CD4-positive, alpha-beta T cell treated with Interleukin-21 for 1 hour (primary cell): ENCODE measurements at regions not wholly inside any gene's neighbourhood (a gene's known extent, or its start where the extent isn't known, plus 50 kb on each side); places are given as distances from the start of the nearest gene placed in this dataset.
"Not testable (repeated sequence)": the region's sequence is repeated elsewhere in the genome, so short reads cannot be mapped to it uniquely, and the experiment has no call there.

Experiments used
- DNase-seq: peaks from one replicate; pipeline ENCODE4 v3.0.0-alpha.2; 2020

DNA sequence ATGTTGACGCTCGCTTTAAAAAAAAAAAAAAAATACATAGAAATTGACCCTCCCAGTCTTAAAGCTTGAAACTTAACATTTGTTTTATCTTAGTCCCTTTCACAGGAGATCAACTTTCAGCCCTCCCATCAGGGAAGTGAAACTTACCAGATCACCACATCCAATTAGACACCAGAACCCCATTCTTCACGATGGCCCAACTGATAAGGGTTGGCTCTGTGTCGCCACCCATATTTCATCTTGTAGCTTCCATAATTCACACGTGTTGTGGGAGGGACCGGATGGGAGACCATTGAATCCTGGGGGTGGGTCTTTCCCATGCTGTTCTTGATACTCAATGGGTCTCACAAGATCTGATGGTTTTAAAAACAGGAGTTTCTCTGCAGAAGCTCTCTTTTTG is 629.4 kb upstream of the KCND2 start:
- DNase-seq = no peak

DNA sequence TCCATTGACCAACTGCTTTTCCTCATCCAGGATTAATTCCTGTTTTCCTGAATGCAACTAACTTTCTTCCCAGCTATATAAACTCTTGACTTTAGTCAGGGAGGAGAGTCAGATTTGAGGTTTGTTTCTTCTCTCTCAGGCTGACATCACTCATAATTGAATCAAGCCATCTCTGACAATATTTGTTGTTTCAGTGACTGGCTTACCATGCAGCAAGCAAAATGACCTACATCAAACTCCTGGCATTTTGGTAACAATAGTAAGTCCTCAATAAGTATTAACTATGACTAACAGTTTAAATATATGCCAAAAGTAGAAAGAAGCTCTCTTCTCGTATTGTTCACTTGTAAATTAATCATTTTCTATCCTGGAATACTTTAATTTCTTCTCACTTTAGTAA is 625.7 kb upstream of the KCND2 start:
- no peak for DNase-seq

DNA sequence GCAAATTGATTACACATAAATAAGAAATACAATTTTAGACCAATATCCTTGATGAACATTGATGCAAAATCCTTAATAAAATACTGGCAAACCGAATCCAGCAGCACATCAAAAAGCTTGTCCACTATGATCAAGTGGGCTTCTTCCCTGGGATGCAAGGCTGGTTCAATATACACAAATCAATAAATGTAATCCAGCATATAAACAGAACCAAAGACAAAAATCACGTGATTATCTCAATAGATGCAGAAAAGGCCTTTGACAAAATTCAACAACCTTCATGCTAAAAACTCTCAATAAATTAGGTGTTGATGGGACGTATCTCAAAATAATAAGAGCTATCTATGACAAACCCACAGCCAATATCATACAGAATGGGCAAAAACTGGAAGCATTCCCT is 624.2 kb upstream of the KCND2 start:
- not testable (repeated sequence) for DNase-seq

DNA sequence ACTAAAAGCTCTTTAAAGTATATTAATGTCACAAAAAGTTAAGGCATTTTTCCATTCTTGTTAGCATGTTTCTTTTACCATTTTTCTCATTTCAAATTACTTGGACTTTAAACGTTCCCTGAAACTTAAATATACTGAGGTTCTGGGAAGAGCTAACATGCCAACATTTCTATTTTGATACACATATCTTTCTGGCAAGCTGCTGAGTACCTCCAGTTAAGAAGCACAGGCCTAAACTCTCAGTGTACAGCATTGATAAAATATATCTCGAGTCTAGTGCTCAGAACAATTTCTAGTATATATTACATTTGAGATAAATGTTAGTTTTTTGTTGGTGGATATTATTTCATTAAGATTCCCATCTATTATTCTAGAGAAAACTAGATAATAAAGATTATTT is 612.9 kb upstream of the KCND2 start:
- DNase-seq = no peak

DNA sequence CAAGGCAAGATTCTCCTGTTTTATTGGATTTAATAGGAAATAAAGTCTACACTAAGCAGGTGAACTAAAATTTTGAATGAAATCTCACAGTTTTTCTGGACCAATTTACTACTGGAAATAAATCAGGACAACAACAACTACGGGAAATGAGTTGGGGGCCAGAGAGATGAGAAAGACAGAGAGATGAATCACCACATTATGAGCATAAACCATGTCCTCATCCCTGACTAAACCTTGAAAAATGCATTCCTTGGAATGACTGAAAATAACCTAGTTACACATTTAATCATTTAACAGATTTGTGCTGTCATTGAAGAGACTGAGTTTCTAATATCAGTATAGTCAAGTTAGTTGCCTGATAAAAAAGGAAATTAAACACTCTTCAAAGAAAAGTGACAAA is 608.4 kb upstream of the KCND2 start:
- no peak for DNase-seq

DNA sequence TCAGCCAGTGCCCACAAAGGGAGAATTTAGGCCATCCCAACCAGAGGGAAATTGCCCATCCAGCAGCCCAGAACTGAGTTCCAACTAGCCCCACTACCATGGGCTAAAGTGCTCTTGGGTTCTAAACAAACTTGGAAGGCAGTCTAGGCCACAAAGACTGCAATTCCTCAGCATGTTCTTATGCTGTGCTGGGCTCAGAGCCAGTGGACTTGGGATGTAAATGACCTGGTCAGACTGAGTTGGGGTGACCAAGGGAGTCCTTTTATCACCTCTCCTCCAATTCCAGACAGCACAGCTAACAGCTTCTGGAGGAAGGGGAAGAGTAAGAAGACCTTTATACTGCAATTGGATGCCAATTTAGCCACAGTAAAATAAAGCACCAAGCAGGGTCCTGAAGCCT is 607.2 kb upstream of the KCND2 start:
- no peak for DNase-seq

DNA sequence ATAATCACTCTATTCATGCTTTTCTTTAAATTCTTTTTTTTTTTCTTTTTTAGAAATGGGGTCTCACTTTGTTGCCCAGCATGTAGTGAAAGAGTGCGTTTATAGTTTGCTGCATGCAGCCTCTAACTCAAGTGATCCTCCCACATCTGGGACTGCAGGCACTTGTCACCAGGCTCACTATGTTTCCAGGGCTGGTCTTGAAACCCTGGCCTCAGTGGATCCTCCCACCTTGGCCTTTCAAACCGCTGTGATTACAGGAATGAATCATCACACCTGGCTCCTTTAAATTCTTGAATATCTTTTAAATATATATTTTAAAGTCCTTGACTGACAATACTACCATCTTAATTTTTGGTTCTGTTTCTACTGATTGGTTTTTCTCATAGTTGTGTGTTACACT is 591.6 kb upstream of the KCND2 start:
- no peak for DNase-seq

DNA sequence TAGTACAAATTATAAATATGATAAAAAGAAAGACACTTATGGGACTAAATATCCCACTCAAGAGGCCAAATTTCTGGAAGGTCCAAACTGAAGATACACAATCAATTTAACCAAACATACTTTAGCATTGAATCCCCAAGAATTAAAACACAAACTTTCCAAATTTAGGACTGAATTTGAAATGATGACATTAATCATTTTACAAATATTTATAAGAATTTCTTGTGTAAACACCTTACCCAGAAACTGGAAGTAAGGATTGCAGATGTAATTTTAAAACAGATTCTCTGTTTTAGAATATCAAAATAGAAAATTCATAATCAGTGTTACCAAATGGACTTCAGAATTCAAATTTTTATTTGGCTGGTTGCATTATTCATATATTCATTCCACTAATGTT is 588.2 kb upstream of the KCND2 start:
- DNase-seq = no peak

DNA sequence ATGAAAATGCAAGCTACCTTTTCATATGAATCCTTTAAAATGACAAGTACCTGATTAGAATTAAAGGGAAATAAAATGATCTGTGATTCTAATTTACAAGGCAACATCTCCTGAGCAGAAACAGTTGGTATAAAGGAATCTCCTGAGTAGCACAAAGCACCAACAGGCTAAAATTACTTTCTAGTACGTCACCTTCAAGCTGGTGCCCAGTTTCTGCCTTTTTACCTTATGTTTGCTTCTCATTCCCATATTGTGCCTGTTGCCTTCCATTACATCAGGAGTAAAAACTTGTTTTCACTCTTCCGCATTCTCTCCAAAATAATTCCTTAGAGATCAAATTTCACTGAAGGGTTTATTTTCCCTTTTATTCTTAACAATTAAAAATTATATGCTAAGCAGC is 587.1 kb upstream of the KCND2 start:
- DNase-seq = no peak

DNA sequence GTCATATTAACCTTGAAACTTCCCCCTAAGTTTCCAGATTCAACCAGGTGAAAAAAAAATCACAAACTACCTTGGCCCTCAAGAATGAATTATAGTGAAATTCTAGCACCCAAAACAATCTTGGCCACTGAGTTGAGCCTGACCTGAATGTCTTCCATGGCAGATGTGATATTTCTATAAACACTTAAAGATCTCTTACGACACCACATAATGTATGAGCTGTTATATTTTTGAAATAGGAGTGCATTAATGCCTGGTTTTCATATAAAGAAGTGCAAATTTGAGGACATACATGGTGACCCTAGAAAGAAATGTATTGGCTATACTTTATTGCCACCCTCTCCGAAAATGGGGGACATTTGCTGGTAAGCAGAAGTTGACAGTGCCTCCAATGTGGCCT is 584.1 kb upstream of the KCND2 start:
- no peak for DNase-seq

DNA sequence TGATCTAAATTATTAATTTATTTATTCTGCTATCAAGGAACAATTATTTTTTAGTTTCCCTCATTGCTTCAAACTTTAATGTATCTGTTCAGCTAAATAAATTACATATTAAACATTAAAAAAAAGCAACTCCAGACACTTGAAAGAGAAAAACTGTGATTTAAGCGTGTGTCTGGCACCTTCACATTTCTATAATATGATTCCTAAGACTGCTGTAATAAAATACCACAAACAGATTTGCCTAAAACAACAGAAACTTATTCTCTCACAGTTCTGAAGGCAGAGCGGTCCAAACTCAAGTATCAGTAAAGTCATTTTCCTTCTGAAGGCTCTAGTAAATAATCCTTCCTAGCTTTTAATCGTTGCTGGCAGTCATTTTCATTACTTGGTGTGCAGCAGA is 580.4 kb upstream of the KCND2 start:
- no peak for DNase-seq

DNA sequence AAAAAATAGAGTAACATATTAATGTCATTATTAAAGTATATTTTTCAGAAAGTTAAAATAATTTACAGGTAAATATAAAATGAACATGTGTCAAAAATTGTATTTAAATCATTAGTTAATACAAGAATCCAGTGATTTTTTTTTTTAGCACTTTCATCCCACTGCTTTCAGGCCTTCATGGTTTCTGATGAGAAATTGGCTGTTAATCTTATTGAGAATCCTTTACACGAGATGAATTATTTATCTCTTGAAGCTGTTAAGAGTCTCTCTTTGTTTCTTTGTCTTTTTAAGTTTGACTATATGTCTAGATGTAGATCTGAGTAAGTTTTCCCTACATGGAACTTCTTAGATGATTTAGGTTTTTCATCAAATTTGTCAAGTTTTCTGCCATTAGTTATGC is 578.5 kb upstream of the KCND2 start:
- DNase-seq = no peak

DNA sequence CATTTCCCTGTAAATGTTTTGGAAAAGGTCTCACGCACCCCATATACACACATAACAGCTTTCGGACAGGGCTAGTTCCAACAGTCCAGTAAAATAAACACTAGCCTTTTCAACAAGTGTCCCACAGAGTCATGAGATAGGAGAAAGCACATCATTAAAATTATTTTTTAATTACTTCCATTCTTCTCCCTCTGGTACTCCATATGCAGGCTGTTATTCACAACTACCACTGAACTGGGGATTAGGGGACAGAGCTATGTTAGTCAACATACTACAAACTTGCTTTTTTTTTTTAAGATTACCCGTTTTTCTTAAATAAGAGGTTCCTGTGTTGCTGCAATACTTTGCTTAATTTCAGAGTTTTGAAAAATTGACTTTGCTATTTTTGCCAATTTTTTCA is 576.6 kb upstream of the KCND2 start:
- DNase-seq = no peak

DNA sequence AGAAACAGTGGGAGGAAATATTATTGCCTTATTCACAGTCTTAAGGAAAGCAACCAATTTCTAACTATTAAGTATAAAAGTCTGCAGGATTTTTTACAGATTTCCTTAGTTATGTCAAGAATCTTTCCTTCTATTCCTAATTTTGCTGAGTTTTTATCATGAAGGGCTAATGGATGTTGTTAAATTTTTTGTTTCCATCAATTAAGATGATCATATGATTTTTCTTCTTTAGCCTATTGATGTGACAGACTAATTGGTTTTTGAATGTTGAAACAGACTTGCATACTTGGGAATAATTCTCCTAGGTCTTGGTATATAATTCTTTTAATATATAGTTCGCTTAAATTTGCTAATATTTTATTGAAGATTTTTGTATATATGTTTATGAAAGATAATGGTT is 569.1 kb upstream of the KCND2 start:
- DNase-seq = no peak

DNA sequence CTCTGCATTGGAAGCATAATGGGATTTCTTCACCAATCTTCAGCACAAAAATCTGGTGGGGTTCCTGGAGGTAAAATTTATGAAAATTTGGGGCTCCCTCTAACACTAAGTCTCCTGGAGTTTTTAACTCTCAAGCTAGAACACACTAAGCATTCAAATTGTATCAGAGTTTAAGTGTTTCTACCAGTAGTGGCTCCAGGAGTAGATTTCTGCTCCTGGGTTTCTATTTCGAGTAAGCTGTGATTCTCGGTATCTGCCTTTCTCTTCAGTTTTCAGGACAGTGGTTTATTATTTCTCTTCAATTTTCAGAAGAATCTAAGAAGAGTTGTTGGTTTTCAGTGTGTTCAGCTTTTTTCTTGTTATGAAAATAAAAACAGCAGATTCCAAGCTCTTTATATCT is 566.4 kb upstream of the KCND2 start:
- no peak for DNase-seq

DNA sequence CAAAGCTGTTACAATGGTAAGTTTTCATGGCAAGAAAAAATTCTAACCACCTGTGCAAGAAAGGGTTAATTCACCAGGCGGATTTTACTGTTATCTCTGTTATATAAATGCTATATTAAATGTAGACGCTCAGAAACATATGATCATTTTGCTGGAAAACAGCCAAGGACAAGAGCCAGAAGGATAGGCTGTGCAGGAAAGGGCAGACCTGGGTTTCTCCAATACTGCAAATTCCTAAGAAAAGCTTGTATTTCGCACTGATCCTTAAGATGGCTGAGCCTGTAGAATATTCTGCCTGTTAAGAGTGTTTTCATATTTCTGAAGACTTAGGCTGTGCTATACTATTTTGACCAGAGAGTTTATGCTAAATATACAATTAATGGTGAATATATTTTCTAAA is 564.1 kb upstream of the KCND2 start:
- DNase-seq = no peak

DNA sequence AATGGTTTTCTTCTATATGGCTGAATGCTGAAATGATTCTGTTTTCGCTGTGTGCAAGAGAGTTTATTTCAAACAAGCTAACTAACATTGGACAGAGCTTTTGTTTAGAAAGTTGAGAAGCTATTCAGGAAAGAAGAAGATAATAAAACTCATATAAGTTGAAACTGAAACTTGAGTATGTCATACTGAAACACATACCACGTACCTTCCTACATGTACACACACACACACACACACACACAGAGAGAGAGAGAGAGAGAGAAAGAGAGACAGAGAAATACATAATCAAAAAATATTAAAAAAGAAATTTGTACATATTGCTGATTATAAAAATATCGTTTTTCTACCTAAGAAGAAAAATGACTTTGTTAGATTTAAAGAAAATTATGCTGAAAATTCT is 561.9 kb upstream of the KCND2 start:
- no peak for DNase-seq

DNA sequence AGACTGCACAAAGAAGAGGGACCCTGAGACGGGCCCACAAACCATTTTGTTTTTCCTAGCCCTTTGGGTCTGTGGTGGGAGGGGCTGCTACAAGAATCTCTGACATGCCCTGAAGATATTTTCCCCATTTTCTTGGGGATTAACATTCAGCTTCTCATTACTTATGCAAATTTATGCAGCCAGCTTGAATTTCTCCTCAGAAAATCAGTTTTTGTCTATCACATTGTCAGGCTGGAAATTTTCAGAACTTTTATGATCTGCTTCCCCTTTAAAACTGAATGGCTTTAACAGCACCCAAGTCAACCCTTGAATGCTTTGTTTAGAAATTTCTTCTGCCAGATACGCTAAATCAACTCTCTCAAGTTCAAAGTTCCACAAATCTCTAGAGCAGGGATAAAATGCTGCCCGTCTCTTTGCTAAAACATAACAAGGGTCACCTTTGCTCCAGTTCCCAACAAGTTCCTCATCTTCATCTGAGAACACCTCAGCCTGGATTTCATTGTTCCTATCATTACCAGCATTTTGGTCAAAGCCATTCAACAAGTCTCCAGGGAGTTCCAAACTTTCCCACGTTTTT is 560.0 kb upstream of the KCND2 start:
- DNase-seq = no peak

DNA sequence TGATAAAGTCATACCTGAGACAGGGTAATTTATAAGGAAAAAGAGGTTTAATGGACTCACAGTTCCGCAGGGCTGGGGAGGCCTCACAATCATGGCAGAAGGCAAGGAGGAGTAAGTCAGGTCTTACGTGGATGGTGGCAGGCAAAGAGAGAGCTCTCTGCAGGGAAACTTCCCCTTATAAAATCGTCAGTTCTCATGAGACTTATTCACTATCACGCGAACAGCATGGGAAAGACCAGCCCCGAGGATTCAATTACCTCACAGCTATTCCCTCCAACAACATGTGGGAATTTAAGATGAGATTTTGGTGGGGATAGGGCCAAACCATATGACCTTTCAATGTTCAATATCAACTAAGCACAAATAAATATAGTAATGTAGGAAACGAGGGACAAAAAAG is 559.4 kb upstream of the KCND2 start:
- DNase-seq = no peak

DNA sequence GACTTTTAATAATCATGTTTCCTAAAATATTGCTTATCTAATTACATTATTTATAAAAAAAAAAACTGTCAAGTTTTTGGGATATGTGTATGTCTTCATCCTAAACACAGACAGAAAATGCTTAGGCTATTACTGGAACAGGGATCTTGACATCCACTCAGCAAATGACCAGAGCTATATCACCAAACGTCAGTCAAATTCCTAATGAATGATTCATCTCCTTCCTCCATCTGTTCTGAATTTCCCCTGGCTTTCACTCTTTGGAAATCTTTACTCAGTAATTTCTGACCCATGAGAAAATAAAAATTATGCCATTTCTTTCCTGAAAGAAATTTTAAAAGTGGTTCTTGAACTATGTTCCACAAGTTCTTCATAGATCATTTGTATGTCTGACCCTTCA is 552.4 kb upstream of the KCND2 start:
- DNase-seq = no peak

DNA sequence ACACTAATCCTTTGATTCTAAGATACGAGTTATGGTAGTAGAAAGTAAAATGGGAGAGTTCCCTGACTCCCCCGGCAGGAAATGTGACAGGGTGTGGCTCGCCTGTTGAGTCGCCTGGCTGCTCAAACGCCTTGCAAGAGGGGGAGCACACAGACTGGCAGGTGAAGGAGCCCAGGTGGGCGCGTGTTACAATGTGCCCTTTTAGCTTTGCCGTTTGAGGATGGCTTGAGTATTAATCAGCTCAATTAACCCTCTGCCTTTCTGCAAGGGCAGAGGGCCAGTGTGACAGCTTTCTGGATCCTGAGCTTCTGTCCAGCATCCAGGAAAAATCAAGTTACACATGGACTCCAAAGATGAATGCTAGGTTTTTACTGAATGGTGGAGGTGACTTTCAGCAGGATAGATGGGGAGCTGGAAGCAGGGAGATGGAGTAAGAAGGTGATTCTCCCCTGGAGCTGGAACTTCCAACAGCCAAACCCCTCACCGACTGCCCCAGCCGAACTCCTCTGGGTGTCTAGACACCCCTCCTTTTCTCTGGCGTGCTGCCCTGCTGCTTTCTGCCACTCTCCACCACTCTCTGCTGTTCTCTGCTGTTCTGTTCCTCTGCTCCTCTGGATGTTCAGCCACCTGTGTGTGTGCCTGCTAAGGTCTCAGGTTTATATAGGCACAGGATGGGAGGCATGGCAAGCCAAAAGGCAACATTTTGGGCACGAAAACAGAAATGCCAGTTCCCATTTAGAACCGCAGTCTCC is 548.8 kb upstream of the KCND2 start:
- DNase-seq = no peak

DNA sequence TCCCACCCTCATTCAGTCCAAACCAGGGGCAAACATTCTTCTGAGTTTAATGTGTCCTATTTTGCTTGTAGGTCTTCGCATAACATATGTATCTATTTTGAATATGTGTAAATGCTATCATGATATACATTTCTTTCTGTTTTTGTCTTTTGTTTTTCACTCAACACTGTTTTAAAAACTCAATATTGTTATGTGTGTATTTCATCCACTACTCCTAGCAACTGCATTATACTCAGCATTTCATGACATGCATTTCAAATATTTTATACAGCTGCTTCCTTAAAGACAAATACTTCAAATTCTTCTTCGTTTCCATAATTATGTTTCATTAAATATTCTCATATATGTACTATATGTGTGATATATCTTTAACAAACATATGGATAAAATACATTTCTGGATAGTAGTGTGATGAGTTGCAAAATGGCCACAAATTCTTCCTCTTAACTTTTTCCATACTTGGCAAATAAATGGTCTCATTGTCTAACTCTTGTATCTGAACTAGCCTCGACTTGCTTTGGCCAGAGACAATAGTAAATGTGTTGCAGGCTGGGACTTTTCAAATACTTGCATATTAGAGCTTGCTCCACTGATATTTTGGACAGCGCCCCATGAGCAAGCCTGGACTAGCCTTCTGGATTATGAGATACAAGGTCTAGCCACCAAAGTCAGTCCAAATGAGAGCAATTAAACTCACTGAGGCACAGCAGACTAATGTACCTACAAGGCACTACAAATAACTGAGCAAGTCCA is 539.7 kb upstream of the KCND2 start:
- no peak for DNase-seq

DNA sequence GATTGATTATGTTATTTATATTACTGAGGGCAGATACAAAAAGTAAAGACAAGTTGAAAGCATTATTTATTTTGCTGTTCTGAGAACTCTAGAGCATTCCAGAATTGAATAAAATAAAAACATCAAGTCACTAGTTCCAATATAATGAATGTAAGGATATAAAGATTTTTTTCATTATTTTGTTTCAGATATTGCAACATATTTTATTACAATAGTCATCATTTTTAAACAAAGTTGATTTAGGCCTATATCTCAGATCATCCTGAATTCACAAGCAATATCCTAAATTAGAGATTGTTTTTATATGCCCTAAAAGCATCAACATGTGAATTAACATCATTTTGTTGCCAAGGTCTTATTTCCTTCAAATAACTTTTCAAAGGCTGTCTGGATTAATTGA is 535.6 kb upstream of the KCND2 start:
- no peak for DNase-seq

DNA sequence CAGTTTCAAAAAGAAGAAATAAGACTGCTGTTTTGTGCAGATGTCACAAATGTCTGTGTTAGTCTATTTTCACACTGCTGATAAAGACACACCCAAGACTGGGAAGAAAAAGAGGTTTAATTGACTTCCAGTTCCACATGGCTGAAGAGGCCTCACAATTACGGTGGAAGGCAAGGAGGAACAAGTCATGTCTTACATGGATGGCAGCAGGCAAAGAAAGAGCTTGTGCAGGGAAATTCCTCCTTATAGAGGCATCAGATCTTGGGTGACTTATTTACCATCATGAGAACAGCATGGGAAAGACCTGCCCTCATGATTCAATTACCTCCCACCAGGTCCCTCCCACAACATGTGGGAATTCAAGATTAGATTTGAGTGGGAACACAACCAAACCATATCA is 527.7 kb upstream of the KCND2 start:
- DNase-seq = not testable (repeated sequence)
